HAP-1 (cell line): ENCODE measurements at regions not wholly inside any gene's neighbourhood (a gene's known extent, or its start where the extent isn't known, plus 50 kb on each side); places are given as distances from the start of the nearest gene placed in this dataset.
"Not testable (repeated sequence)": the region's sequence is repeated elsewhere in the genome, so short reads cannot be mapped to it uniquely, and the experiment has no call there.

Experiments used
- DNase-seq, 2 experiments: peaks; one replicate each; pipeline ENCODE4 v3.0.0-alpha.2; 2016 to 2020; ENCODE audit warnings: low spot score in 2 of 2
- H3K27me3 ChIP-seq: fragments of 250-450 bp; sonication (Bioruptor Pico); 2 replicates; pipeline ENCODE4 v1.5.1; 2020; ENCODE audit warnings: low read depth, mild to moderate bottlenecking, moderate library complexity
- H3K36me3 ChIP-seq: fragments of 250-450 bp; sonication (Bioruptor Pico); replicated peaks from 2 replicates; pipeline ENCODE4 v1.5.1; 2020; ENCODE audit warnings: mild to moderate bottlenecking
- H3K4me1 ChIP-seq: fragments of 250-450 bp; sonication (Bioruptor Pico); 2 replicates; pipeline ENCODE4 v1.5.1; 2020; ENCODE audit warnings: mild to moderate bottlenecking
- H3K4me3 ChIP-seq: fragments of 250-450 bp; sonication (Bioruptor Pico); 2 replicates; pipeline ENCODE4 v1.5.1; 2020; ENCODE audit warnings: mild to moderate bottlenecking, moderate library complexity
- H3K9me3 ChIP-seq: fragments of 250-450 bp; sonication (Bioruptor Pico); 2 replicates; pipeline ENCODE4 v1.5.1; 2020; ENCODE audit warnings: mild to moderate bottlenecking, moderate library complexity
- in situ Hi-C: fragments of 300-500 bp; cut with MboI; formaldehyde crosslinking; loops from 3 replicates; pipeline ENCODE4 v1.14.3; 2020; ENCODE audit warnings: low sequenced_read_pairs, inconsistent platforms, mixed read lengths

DNA sequence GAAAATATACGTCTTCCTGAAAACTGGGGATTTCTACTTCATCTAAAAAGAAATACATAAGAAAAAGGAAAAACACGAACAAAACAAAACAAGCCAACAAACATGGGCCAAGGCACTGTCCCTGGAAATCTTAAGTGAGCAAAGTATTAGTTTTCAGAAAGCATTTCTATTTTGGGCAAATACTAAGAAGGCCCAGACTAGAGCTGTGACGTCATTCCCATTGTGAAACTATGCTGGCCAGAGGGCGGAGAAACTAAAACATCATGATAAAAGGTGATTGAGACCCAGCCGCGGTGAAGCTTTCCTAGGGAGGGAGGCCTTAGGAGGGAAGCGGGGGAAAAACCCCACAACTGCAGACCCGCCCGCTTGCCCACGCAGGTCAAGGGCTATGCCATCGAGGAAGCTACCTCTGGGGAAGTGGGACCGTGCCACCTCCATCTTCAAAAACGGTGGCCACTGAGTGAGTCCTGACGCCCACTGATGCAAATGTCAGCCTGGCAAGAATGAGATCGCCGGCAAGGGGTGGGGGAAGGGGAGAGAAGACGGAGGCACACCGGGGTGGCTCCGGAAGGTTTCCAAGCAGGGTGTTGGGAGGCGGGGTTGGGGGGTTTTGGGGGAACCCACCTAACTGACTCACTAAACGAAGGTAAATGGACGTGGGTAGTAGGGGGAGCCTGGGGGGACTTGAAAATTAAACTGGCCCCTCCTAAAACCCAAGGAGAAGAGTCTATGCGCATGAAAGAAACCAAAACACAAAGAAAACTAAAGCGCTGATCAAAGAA, 1504.6 kb upstream of the DEFB115 start:
- H3K36me3 ChIP-seq, in situ Hi-C loops, H3K27me3 ChIP-seq, H3K4me1 ChIP-seq, H3K9me3 ChIP-seq: not testable (repeated sequence)
- peak; percentile 9 to 38 for DNase-seq
- peak overlapping the region; percentile 16 for H3K4me3 ChIP-seq

DNA sequence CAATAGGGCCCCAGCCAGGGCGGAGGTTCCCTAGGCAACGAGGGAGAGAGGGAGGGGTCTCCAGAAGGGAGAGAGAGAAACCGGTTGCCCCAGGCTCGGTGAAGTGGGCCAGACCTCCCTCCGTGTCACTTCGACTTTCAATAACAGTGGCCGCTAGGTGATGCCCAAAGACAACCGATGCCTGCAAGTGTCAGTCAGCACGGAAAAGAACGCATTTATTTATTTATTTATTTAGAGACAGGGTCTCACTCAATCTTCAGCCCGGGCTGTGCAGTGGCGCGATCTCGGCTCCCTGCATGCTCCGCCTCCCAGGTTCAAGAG, 1504.1 kb upstream of the DEFB115 start:
- DNase-seq: peak; percentile 70 to 86
- H3K9me3 ChIP-seq, in situ Hi-C loops, H3K4me1 ChIP-seq, H3K27me3 ChIP-seq, H3K36me3 ChIP-seq: not testable (repeated sequence)
- peak overlapping the region; percentile 16 for H3K4me3 ChIP-seq

DNA sequence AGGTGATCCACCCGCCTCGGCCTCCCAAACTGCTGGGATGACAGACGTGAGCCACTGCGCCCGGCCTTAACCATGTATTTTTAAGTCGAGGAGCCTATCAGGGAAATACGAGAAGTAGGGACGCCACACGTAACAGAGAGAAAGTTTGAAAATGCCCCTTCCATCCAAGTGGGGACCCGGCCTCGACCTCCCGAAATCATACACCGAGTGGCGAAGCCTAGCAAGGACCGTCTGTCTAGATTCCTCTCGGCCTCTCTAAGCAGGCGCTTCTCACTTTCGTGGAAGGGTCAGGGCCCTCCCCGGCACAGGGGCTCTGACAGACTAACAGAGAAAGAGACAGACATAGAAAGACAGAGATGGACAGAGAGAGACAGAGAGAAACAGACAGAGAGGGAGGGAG, 1503.6 kb upstream of the DEFB115 start:
- H3K4me3 ChIP-seq, DNase-seq, H3K9me3 ChIP-seq, H3K36me3 ChIP-seq, in situ Hi-C loops, H3K27me3 ChIP-seq, H3K4me1 ChIP-seq: not testable (repeated sequence)

DNA sequence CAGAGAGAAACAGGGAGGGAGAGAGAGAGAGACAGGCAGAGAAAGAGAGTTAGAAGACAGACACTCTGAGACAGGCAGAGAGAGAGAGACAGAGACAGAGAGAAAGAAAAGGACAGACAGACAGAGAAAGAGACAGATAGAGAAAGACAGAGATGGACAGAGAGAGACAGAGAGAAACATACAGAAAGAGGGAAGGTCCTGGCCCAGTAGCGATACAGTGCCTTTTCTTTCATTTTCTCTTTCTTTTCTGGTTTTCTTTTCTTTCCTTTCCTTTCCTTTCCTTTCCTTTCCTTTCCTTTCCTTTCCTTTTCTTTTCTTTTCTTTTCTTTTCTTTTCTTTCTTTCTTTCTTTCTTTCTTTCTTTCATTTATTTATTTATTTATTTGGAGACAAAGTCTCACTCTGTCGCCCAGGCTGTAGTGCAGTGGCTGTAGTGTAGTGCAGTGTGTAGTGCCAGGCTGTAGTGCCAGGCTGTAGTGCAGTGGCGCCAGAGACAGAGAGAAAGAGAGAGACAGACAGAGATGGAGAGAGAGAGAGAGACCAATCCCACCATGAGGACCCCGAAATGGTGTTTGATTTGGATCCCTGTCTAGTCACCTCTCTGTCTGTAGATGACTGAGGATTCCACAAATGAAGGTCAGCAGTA, 1501.5 kb upstream of the DEFB115 start:
- H3K27me3 ChIP-seq, in situ Hi-C loops: not testable (repeated sequence)

DNA sequence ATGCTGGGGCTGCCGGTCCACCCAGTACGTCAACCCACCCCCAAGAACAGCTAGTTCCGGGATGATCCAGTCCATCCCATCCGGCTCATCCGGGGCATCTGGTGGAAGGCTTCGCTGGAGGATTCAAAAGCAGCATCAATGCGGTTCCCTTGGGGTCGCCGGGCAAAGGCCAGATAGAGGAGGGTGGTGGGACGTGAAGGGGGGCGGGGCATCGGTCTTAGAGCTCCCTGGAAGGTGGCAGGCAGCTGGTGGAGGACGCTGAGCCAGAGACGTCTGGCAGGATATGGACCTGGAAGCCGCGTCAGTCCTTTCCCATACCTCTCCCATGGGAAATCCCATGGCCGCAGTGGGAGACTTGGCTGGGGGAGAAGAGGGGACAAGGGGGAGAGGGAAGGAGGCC, 1500.8 kb upstream of the DEFB115 start:
- DNase-seq: no peak
- H3K4me1 ChIP-seq: no peaks in the 10 kb centered on the region
- no peak overlapping the region for H3K4me3 ChIP-seq
- in situ Hi-C loops: no loop called here
- no peaks in the 10 kb centered on the region for H3K36me3 ChIP-seq
- H3K27me3 ChIP-seq: no peaks in the 10 kb centered on the region
- H3K9me3 ChIP-seq: no peaks in the 10 kb centered on the region

More for the DNA sequence above, 1501.5 kb upstream of the DEFB115 start:
- H3K36me3 ChIP-seq, H3K4me1 ChIP-seq, H3K4me3 ChIP-seq, H3K9me3 ChIP-seq, DNase-seq: not testable (repeated sequence)

DNA sequence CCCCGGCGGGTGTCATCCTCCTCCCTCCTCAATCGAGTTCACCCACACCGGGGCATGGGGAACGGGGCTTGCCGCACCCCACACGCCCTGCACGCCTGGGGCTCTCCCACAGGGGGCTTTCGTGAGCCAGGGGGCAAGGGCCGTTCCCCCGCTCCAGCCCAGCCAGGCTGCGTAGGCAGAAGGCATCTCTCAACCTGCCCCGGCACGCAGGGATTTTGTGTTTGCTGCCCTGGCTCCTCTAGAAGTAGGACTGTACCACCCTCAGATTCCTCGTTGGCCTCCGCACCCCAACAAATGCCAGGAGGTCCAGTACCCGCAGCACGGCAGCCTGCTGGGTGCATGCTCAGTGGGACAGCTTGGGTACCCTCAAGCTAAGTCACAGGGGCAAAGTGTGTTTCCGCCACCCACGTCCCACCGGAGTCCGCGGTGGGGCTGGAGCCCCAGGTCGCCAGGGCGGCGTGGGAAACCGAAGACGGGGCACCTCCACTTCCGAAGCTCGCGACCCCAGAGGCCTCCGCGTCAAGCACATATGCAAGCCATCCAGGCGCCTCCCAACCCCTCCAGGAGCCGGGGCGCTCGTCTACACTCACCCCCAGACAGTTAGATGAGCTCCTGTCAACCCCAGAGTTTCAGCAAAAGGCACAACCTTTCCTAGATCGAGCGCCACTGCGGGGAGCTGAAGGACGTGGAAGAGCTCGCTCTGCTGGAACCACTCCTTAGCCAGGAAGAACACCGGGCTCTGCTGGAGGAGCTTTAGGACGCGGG, 1495.7 kb upstream of the DEFB115 start:
- H3K4me1 ChIP-seq, DNase-seq, H3K27me3 ChIP-seq, H3K36me3 ChIP-seq, in situ Hi-C loops, H3K4me3 ChIP-seq, H3K9me3 ChIP-seq: not testable (repeated sequence)

DNA sequence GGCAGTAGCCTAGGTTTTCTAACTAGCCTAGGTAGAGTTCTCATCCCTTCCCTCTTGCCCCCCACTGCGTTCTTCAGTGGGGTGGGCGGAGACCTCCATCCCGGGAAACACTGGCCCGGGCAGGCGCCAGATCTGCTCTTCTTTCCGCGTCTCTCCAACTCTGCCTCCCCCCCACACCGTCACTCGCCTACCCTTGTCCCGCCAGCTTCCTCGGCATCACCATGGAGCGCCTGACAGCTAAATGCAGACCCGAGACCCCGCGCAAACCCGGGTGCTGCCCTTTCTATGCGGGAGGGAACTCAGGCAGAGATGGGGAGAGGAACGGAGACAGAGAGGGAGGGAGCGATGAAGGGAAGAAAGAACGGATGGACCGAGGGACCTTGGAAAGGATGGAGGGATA, 1494.8 kb upstream of the DEFB115 start:
- no peak for DNase-seq
- H3K4me1 ChIP-seq: no peaks in the 10 kb centered on the region
- no peaks in the 10 kb centered on the region for H3K27me3 ChIP-seq
- H3K9me3 ChIP-seq: no peaks in the 10 kb centered on the region
- no peak overlapping the region for H3K4me3 ChIP-seq
- in situ Hi-C loops: no loop called here
- no peaks in the 10 kb centered on the region for H3K36me3 ChIP-seq

DNA sequence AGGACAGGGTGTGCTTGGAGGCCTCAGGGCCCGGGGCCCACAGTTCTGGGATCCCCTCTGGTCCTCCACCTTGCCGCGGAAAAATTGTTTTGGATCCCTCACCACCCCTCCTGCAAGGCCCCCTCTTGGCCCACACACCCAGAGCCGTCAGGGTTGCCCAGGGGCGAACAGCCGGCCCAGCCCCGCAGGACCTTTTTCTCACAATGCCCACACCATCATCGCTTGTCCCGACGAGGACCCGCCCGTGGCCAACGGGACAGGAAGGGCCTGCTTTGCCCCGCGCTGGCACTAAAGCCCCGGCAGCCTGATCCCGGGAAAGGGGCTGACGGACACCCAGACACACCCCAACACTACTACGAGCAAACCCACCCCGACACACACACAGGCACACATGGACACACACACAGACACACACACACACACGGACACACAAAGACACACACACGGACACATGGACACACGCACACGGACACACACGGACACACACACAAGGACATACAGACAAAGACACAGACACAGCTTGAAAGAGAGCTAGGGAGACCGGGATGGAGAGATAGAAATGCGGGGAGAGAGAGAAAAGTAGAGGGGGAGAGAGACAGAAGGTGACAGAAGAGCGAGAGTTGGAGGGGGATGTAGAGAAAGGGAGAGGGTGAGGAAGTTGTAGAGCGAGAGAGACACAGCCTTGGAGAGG, 1493.5 kb upstream of the DEFB115 start:
- no peak for DNase-seq
- in situ Hi-C loops: no loop called here
- H3K4me1 ChIP-seq: no peaks in the 10 kb centered on the region
- H3K27me3 ChIP-seq: no peaks in the 10 kb centered on the region
- no peaks in the 10 kb centered on the region for H3K36me3 ChIP-seq
- no peaks in the 10 kb centered on the region for H3K9me3 ChIP-seq
- H3K4me3 ChIP-seq: no peak overlapping the region

DNA sequence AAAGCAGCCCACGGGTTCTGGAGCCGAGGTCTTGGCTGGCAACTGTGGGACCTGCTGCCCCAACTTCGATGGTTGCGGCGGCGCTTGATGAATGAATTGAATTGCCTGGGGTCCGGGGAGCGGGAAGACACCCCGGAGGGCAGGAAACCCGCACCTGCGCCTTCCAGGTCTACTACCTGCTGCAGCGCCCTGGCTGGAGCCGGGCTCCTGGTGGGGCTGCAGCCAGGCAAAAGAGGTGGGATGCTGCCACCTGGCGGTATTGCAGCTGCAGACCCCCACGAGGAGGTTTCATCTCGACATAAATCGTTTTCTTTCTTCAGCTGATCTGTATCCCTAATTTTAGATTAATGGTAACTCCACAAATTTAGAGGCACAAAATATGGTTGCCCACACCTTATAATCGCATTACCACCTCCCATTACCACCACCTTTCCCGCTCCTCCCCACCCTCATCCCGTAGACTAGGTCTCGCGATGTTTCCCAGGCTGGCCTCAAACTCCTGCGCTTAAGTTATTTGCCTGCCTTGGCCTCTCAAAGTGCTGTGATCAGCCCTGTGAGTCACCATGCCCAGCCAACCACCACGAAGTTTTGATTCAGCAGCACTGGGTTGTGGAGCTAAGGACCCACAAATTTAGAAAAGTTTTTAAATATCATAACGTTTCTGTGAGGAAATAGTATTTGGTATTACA, 1492.4 kb upstream of the DEFB115 start:
- H3K36me3 ChIP-seq, in situ Hi-C loops, H3K27me3 ChIP-seq, H3K4me3 ChIP-seq, H3K4me1 ChIP-seq, H3K9me3 ChIP-seq: not testable (repeated sequence)
- peak; percentile 3 to 74 for DNase-seq

DNA sequence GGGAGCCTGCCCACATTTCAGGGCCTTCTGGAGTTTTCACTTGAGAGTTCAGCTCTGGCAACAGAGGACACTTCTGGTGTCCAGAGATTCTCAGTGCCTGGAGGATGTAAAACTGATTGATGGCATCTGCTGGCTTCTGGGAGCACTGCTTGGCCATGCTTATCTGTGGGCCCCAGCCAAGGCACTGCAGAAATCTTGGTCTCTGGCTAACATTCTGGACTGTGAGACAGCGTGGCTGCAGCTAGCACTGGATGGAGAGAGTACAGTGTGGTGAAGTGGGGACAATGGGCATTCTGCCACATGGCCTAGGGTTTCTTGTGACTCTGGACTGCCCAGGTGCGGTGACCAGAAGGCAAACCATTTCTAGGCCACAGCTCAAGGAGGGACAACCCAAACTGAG, 1479.4 kb upstream of the DEFB115 start:
- H3K36me3 ChIP-seq, DNase-seq, H3K9me3 ChIP-seq, H3K27me3 ChIP-seq, H3K4me1 ChIP-seq, H3K4me3 ChIP-seq, in situ Hi-C loops: not testable (repeated sequence)

DNA sequence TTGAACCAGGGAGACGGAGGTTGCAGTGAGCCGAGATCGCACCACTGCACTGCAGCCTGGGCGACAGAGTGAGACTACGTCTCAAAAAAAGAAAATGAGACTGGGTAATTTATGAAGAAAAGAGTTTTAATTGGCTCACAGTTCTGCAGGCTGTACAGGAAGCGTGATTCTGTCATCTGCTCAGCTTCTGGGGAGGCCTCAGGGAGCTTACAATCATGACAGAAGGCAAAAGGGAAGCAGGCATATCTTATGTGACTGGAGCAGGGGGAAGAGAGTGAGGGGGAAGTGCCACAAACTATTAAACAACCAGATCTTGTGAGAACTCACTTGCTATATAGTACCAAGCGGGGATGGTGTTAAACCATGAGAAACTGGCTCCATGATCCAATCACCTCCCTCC, 1476.2 kb upstream of the DEFB115 start:
- H3K27me3 ChIP-seq, H3K4me3 ChIP-seq, DNase-seq, in situ Hi-C loops, H3K9me3 ChIP-seq, H3K4me1 ChIP-seq, H3K36me3 ChIP-seq: not testable (repeated sequence)

DNA sequence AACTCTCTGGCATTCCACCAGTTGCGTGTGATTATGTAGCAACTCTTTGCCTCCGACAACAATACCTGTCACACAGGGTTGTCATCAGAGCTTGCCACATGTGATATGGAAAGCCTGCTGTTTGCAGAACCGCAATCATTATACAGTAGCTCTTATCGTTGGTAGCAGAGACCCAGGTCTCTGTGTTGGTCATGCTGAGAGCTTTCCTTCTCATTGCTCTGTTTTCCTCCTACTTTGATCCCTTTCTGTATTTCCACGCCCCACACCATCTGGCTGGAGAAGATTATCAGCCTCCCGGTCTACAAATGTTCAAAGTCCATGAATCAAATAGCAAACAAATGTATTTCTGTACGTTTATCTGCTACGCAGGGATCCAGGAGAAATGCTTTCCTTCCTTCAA, 1475.6 kb upstream of the DEFB115 start:
- H3K4me3 ChIP-seq, H3K36me3 ChIP-seq, in situ Hi-C loops, DNase-seq, H3K4me1 ChIP-seq, H3K27me3 ChIP-seq, H3K9me3 ChIP-seq: not testable (repeated sequence)

DNA sequence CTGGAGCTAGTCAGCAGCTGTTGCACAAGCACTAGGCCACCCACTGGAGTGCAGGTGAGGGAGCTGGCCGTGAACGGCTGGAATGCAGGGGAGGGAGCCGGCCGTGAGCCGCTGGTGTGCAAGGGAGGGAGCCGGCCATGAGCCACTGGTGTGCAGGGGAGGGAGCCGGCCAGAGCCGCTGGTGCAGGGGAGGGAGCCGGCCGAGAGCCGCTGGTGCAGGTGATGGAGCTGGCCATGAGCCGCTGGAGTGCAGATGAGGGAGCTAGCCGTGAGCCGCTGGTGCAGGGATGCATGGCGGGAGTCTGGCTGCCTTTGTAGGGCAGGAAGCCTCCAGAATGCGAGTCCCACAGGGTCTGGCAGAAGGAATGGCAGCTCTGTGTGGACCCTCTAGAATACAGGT, 1470.0 kb upstream of the DEFB115 start:
- H3K9me3 ChIP-seq, H3K4me3 ChIP-seq, H3K36me3 ChIP-seq, in situ Hi-C loops, H3K4me1 ChIP-seq, DNase-seq, H3K27me3 ChIP-seq: not testable (repeated sequence)
